Stomach (tissue), 8 donors: ENCODE measurements at regions not wholly inside any gene's neighbourhood (a gene's known extent, or its start where the extent isn't known, plus 50 kb on each side); places are given as distances from the start of the nearest gene placed in this dataset.
"Not testable (repeated sequence)": the region's sequence is repeated elsewhere in the genome, so short reads cannot be mapped to it uniquely, and the experiment has no call there.

Experiments used
- DNase-seq, 2 donors: peaks; one replicate each; pipeline versions ENCODE4 v3.0.0 to v3.0.0-alpha.2; 2013 to 2019
- H3K27ac ChIP-seq, 5 donors: fragments of 200-600 bp in 4 of 5; sonication (generic) in 4 of 5; one replicate each; pipeline ENCODE4 v1.5.1; 2013 to 2019; ENCODE audit warnings: mild to moderate bottlenecking in 1 of 5, moderate library complexity in 1 of 5
- H3K27me3 ChIP-seq, 3 donors: fragments of 200-600 bp; sonication (generic); one replicate each; pipeline ENCODE4 v1.5.1; 2017 to 2019; ENCODE audit warnings: mixed run types in 1 of 3
- H3K36me3 ChIP-seq, 4 donors: fragments of 200-600 bp; sonication (generic); 1 replicate in 3 of 4; 2 replicates in 1 of 4; pipeline ENCODE4 v1.5.1; 2016 to 2019
- H3K4me1 ChIP-seq, 4 donors: fragments of 200-600 bp; sonication (generic); one replicate each; pipeline ENCODE4 v1.5.1; 2016 to 2019
- H3K4me3 ChIP-seq, 4 donors: fragments of 200-600 bp; sonication (generic) in 3 of 4; one replicate each; pipeline ENCODE4 v1.5.1; 2016 to 2019; ENCODE audit warnings: mild to moderate bottlenecking in 1 of 4
- H3K9me3 ChIP-seq, 4 donors: fragments of 200-600 bp; sonication (generic); one replicate each; pipeline ENCODE4 v1.5.1; 2016 to 2019
- CTCF ChIP-seq, 7 experiments: fragments of 450-650 bp in 4 of 7; fragments of 200-600 bp in 3 of 7; sonication (generic) in 3 of 7; IDR thresholded peaks; one replicate each; pipeline ENCODE4 v1.5.1; 2016 to 2019; ENCODE audit warnings: antibody characterized with exemption in 7 of 7, control low read depth in 2 of 7, mild to moderate bottlenecking in 1 of 7
- EP300 ChIP-seq: sonication (generic); formaldehyde crosslinking; IDR thresholded peaks from one replicate; pipeline ENCODE4 v1.6.1; 2017; ENCODE audit warnings: antibody characterized with exemption
- POLR2A ChIP-seq, 4 donors: fragments of 450-650 bp; IDR thresholded peaks; one replicate each; pipeline ENCODE4 v1.6.1; 2016; ENCODE audit warnings: antibody characterized with exemption in 4 of 4, control low read depth in 2 of 4, mild to moderate bottlenecking in 1 of 4, moderate library complexity in 1 of 4
- POLR2AphosphoS5 ChIP-seq, 3 donors: sonication (generic); formaldehyde crosslinking; IDR thresholded peaks; one replicate each; pipeline ENCODE4 v1.6.1; 2016; ENCODE audit warnings: antibody characterized with exemption in 3 of 3
- WGBS, 5 donors: extraction: QIAGEN DNeasy Blood & Tissue Kit in 3 of 5; methylation state at CpG; one replicate each; pipeline versions ENCODE4 v1.1.5 to v1.1.7; 2013 to 2018; 5-methylcytosine and 5-hydroxymethylcytosine counted together
- intact Hi-C: fragments of 100-400 bp; cut with DNase I; formaldehyde crosslinking; loops from one replicate; pipeline ENCODE4 v1.15.1; 2023; ENCODE audit warnings: low total_unique reads
- donor health status: healthy with polysubstance abuse.
- donor health status: Bipolar disorder and iron deficiency.
- donor health status: healthy.

DNA sequence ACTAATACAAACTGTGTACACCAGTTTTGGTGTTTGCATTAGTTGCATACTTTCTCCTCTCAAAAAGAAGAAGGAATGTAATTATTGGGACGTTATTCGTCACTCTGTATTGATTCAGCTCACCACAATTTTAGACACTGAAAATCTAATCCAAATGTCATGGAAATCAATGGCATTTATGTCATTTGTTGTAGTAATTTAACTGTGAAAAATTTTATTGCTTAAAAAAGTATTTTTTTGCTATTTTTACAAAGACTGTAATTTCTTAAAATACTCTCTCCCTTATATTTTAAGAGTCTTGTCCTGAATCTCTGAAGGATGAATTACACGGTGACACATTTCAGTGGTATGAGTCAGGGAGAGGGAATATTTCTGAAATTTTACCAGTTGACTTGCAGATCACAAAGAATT is 2117.6 kb downstream of the PCDH9 start:
- Histone ChIP-seq H3K9me3 (peaks cover 0 to 15% (median 5%) of the 10 kb centered on the region in 4 donors), H3K4me3 (no peak overlapping the region), H3K4me1 (no peaks in the 10 kb centered on the region), H3K27me3 (peaks cover 0 to 4% (median 0%) of the 10 kb centered on the region in 3 donors), H3K27ac (no peak overlapping the region), H3K36me3 (no peaks in the 10 kb centered on the region)
- DNase-seq, result no peak
- TF ChIP-seq POLR2A (IDR thresholded peaks at IDR 0.05), result no peak
- no peak for TF ChIP-seq POLR2AphosphoS5 (IDR thresholded peaks at IDR 0.05)
- TF ChIP-seq CTCF (IDR thresholded peaks at IDR 0.05), result no peak
- TF ChIP-seq EP300, result no peak
- intact Hi-C loops, result no loop called here
- WGBS, 5 donors, result 66 to 86% (median 77%) methylated on average over 3 of the region's 3 CpGs

DNA sequence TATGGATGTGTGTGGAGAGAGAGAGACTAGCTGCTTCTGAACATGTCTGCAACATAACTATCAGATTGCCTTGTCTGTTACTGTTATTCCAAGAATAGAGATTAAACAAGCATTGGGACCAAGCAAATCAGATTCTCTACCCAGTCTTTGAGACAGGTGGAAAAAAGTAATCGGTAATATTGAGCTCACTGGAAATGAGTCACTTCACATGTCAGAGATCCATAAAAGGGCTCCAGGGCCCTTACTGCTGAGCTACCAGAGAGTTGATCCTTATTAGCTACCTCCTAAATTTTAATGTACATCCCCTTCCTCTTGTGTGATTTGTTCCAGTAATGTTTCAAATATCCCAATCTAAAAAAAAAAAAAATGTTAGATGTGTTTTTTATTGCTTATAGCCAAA is 2118.0 kb downstream of the PCDH9 start:
- Histone ChIP-seq H3K9me3 (peaks cover 0 to 18% (median 5%) of the 10 kb centered on the region in 4 donors), H3K4me1 (no peaks in the 10 kb centered on the region), H3K27me3 (peaks cover 0 to 4% (median 0%) of the 10 kb centered on the region in 3 donors), H3K36me3 (no peaks in the 10 kb centered on the region), H3K4me3 (no peak overlapping the region), H3K27ac (no peak overlapping the region)
- TF ChIP-seq CTCF (IDR thresholded peaks at IDR 0.05) (no peak), POLR2AphosphoS5 (IDR thresholded peaks at IDR 0.05) (no peak), EP300 (no peak), POLR2A (IDR thresholded peaks at IDR 0.05) (no peak)
- intact Hi-C loops, result no loop called here
- WGBS, 5 donors, result 70 to 84% (median 81%) methylated on average over 1 of the region's 1 CpG
- DNase-seq, result no peak

- Histone ChIP-seq H3K4me3 (no peak overlapping the region), H3K27ac (no peak overlapping the region), H3K9me3 (peaks cover 0 to 18% (median 7%) of the 10 kb centered on the region in 4 donors), H3K4me1 (no peaks in the 10 kb centered on the region), H3K36me3 (no peaks in the 10 kb centered on the region), H3K27me3 (peaks cover 0 to 4% (median 0%) of the 10 kb centered on the region in 3 donors)
- DNase-seq, result no peak
- 61 to 81% (median 79%) methylated on average over 1 of the region's 1 CpG for WGBS, 5 donors
- intact Hi-C loops, result no loop called here
- TF ChIP-seq EP300 (no peak), CTCF (IDR thresholded peaks at IDR 0.05) (no peak), POLR2AphosphoS5 (IDR thresholded peaks at IDR 0.05) (no peak), POLR2A (IDR thresholded peaks at IDR 0.05) (no peak)
These were observed 2118.9 kb downstream of the PCDH9 start for GRCh38 chr13:65111223-65111622.

DNA sequence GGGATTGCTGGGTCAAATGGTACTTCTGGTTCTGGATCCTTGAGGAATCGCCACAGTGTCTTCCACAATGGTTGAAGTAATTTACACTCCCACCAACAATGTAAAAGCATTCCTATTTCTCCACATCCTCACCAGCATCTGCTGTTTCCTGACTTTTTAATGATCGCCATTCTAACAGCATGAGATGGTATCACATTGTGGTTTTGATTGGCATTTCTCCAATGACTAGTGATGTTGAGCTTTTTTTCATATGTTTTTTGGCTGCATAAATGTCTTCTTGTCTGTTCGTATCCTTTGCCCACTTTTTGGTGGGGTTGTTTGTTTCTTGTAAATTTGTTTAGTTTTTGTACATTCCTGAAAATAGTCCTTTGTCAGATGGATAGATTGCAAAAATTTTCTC is 2125.7 kb downstream of the PCDH9 start:
- intact Hi-C loops, H3K4me3 ChIP-seq, H3K27me3 ChIP-seq, H3K27ac ChIP-seq, H3K4me1 ChIP-seq, DNase-seq, H3K36me3 ChIP-seq: not testable (repeated sequence)
- peaks cover 0 to 19% (median 18%) of the 10 kb centered on the region in 4 donors for H3K9me3 ChIP-seq
- WGBS, 5 donors, result 57 to 79% (median 75%) methylated on average over 3 of the region's 3 CpGs

- intact Hi-C loops, result no loop called here
- Histone ChIP-seq H3K27ac (no peak overlapping the region), H3K27me3 (no peaks in the 10 kb centered on the region), H3K4me1 (no peaks in the 10 kb centered on the region), H3K4me3 (no peak overlapping the region), H3K9me3 (peaks cover 0 to 14% (median 12%) of the 10 kb centered on the region in 4 donors), H3K36me3 (no peaks in the 10 kb centered on the region)
- DNase-seq, result no peak
- WGBS, 5 donors, result 95 to 100% (median 96%) methylated on average over 1 of the region's 1 CpG
- no peak for TF ChIP-seq EP300
These were observed 2126.8 kb downstream of the PCDH9 start for GRCh38 chr13:65103351-65103750.
